HCT116 (cell line): ENCODE measurements at regions not wholly inside any gene's neighbourhood (a gene's known extent, or its start where the extent isn't known, plus 50 kb on each side); places are given as distances from the start of the nearest gene placed in this dataset.

Source experiments
- ATAC-seq: fragments of 200-7000 bp; cut with Tn5 transposase; 2 replicates; pipeline ENCODE4 v1.9.1; 2020; ENCODE audit warnings: mild to moderate bottlenecking, moderate library complexity
- BruUV-seq: library from RNA; stranded (reverse); fragments of 400-500 nt; replicated peaks from 2 replicates; lab custom pipeline; 2021; lab: Mats Ljungman, UMichigan
- CTCF ChIA-PET: fragments of 300-600 bp; sonication (Branson Sonifier 250); formaldehyde crosslinking; loops from one replicate; lab custom pipeline; 2021; ENCODE audit warnings: antibody characterized with exemption; lab: Charles Lee
- POLR2A ChIA-PET: fragments of 300-600, 350-600 bp; sonication (Branson Sonifier 250); formaldehyde crosslinking; loops from one replicate; lab custom pipeline; 2021; ENCODE audit warnings: antibody characterized with exemption; lab: Charles Lee
- RAD21 ChIA-PET, 2 experiments: fragments of 300-600 bp; sonication (Branson Sonifier 250); formaldehyde crosslinking; loops; one replicate each; lab custom pipeline; 2023; ENCODE audit warnings: low total read pairs in 2 of 2; ENCODE audit not compliant: uncharacterized antibody in 2 of 2, unreplicated experiment in 2 of 2, low non-redundant PET in 1 of 2; lab: Charles Lee
- DNase-seq: peaks from one replicate; pipeline ENCODE4 v3.0.0-alpha.2; 2010; ENCODE audit warnings: low read depth, low spot score
- H2AFZ ChIP-seq: fragments of 200-600 bp; shearing (Covaris generic), sonication (generic); 2 replicates; pipeline ENCODE4 v1.6.1; 2017; ENCODE audit warnings: low read depth, mixed run types, mixed read lengths, antibody characterized with exemption, low read length; ENCODE audit not compliant: poor library complexity, severe bottlenecking
- H3K27ac ChIP-seq: 2 replicates; pipeline ENCODE4 v1.5.1; 2012; ENCODE audit warnings: low read depth, low read length
- H3K27me3 ChIP-seq: fragments of 200-600 bp; sonication (generic); 2 replicates; pipeline ENCODE4 v1.6.1; 2016; ENCODE audit warnings: mixed run types, low read length, mixed read lengths; ENCODE audit not compliant: insufficient read depth
- H3K36me3 ChIP-seq, 2 experiments: fragments of 200-500 bp in 1 of 2; fragments of 200-600 bp in 1 of 2; sonication (Bioruptor generic) in 1 of 2; sonication (generic) in 1 of 2; 2 replicates each; pipeline versions ENCODE4 v1.5.1 to v1.6.1; 2014 to 2016; ENCODE audit warnings: low read length in 2 of 2, inconsistent platforms in 1 of 2, mixed read lengths in 1 of 2, mixed run types in 1 of 2; ENCODE audit not compliant: insufficient read depth in 2 of 2, control insufficient read depth in 1 of 2
- H3K4me1 ChIP-seq, 2 experiments: fragments of 200-600 bp in 1 of 2; sonication (generic) in 1 of 2; 2 replicates each; pipeline versions ENCODE4 v1.5.1 to v1.6.1; 2012 to 2017; ENCODE audit warnings: low read length in 2 of 2, inconsistent platforms in 1 of 2, mild to moderate bottlenecking in 1 of 2, mixed read lengths in 1 of 2, mixed run types in 1 of 2, moderate library complexity in 1 of 2; ENCODE audit not compliant: insufficient read depth in 2 of 2, control insufficient read depth in 1 of 2
- H3K4me2 ChIP-seq: fragments of 200-600 bp; sonication (generic); 2 replicates; pipeline ENCODE4 v1.6.1; 2017; ENCODE audit warnings: mixed run types, low read length, mixed read lengths
- H3K4me3 ChIP-seq, 2 experiments: fragments of 200-600 bp in 1 of 2; sonication (generic) in 1 of 2; replicated peaks in 1 of 2; 2 replicates each; pipeline ENCODE4 v1.5.1; 2011 to 2016; ENCODE audit warnings: low read length in 2 of 2, control low read depth in 1 of 2, low read depth in 1 of 2, mild to moderate bottlenecking in 1 of 2, mixed read lengths in 1 of 2, mixed run types in 1 of 2
- H3K79me2 ChIP-seq: fragments of 200-600 bp; sonication (generic); 2 replicates; pipeline ENCODE4 v1.6.1; 2017; ENCODE audit warnings: mild to moderate bottlenecking, mixed run types, low read length, moderate library complexity, mixed read lengths; ENCODE audit not compliant: insufficient read depth
- H3K9ac ChIP-seq: fragments of 200-600 bp; sonication (generic); 2 replicates; pipeline ENCODE4 v1.6.1; 2016; ENCODE audit warnings: low read length, mixed read lengths
- H3K9me2 ChIP-seq: fragments of 200-600 bp; sonication (generic), shearing (Covaris generic); 2 replicates; pipeline ENCODE4 v1.6.1; 2017; ENCODE audit warnings: mixed run types, mild to moderate bottlenecking, moderate library complexity; ENCODE audit not compliant: insufficient read depth
- H3K9me3 ChIP-seq, 2 experiments: fragments of 200-500 bp in 1 of 2; fragments of 200-600 bp in 1 of 2; sonication (Bioruptor generic) in 1 of 2; sonication (generic) in 1 of 2; 2 replicates each; pipeline ENCODE4 v1.6.1; 2014 to 2017; ENCODE audit warnings: low read length in 2 of 2, mixed read lengths in 2 of 2, inconsistent platforms in 1 of 2, low read depth in 1 of 2, mild to moderate bottlenecking in 1 of 2, mixed run types in 1 of 2, moderate library complexity in 1 of 2; ENCODE audit not compliant: control insufficient read depth in 1 of 2, insufficient read depth in 1 of 2
- H4K20me1 ChIP-seq: fragments of 200-600 bp; sonication (generic), shearing (Covaris generic); 2 replicates; pipeline ENCODE4 v1.6.1; 2017; ENCODE audit warnings: mixed run types, mild to moderate bottlenecking, moderate library complexity; ENCODE audit not compliant: insufficient read depth
- CEBPB ChIP-seq: IDR thresholded peaks from 2 replicates; pipeline ENCODE4 v1.6.1; 2012; ENCODE audit warnings: low read depth
- CTCF ChIP-seq, 3 experiments: fragments of 200-600 bp in 1 of 3; sonication (generic) in 1 of 3; IDR thresholded peaks in 2 of 3; conservative IDR thresholded peaks in 1 of 3; 2 replicates each; pipeline ENCODE4 v1.5.1; 2012 to 2017; ENCODE audit warnings: low read depth in 2 of 3, low read length in 2 of 3, antibody characterized with exemption in 1 of 3, borderline replicate concordance in 1 of 3, control low read depth in 1 of 3, mild to moderate bottlenecking in 1 of 3, mixed read lengths in 1 of 3, mixed run types in 1 of 3, moderate library complexity in 1 of 3; ENCODE audit not compliant: insufficient read depth in 1 of 3
- EGR1 ChIP-seq: IDR thresholded peaks from 2 replicates; pipeline ENCODE4 v1.6.1; 2012; ENCODE audit warnings: low read depth
- ELF1 ChIP-seq: IDR thresholded peaks from 2 replicates; pipeline ENCODE4 v1.6.1; 2012; ENCODE audit warnings: low read depth, borderline replicate concordance
- EZH2 ChIP-seq: fragments of 200-600 bp; sonication (generic); IDR thresholded peaks from 2 replicates; pipeline ENCODE4 v1.6.1; 2017; ENCODE audit warnings: antibody characterized with exemption, mixed run types
- EZH2phosphoT487 ChIP-seq: fragments of 200-600 bp; IDR thresholded peaks from 2 replicates; pipeline ENCODE4 v1.6.1; 2018; ENCODE audit warnings: antibody characterized with exemption, borderline replicate concordance
- FOSL1 ChIP-seq: IDR thresholded peaks from 2 replicates; pipeline ENCODE4 v1.6.1; 2012; ENCODE audit warnings: low read depth
- JUND ChIP-seq: IDR thresholded peaks from 2 replicates; pipeline ENCODE4 v1.6.1; 2012
- MAX ChIP-seq: IDR thresholded peaks from 2 replicates; pipeline ENCODE4 v1.6.1; 2012
- POLR2A ChIP-seq: IDR thresholded peaks from 2 replicates; pipeline ENCODE4 v1.7.0; 2011; ENCODE audit warnings: borderline replicate concordance; ENCODE audit not compliant: insufficient read depth, insufficient read length; ENCODE audit errors: extremely low read depth
- POLR2AphosphoS5 ChIP-seq: IDR thresholded peaks from 2 replicates; pipeline ENCODE4 v1.6.1; 2011; ENCODE audit warnings: mild to moderate bottlenecking, low read depth, low read length, moderate library complexity
- RAD21 ChIP-seq: IDR thresholded peaks from 2 replicates; pipeline ENCODE4 v1.6.1; 2012; ENCODE audit warnings: low read depth, mild to moderate bottlenecking
- SIN3A ChIP-seq: IDR thresholded peaks from 2 replicates; pipeline ENCODE4 v1.6.1; 2012; ENCODE audit warnings: low read depth
- SP1 ChIP-seq: IDR thresholded peaks from 2 replicates; pipeline ENCODE4 v1.6.1; 2012; ENCODE audit warnings: low read depth
- SRF ChIP-seq: IDR thresholded peaks from 2 replicates; pipeline ENCODE4 v1.6.1; 2012; ENCODE audit warnings: low read depth
- TCF7L2 ChIP-seq: IDR thresholded peaks from 2 replicates; pipeline ENCODE4 v1.7.0; 2011; ENCODE audit warnings: borderline replicate concordance, inconsistent platforms; ENCODE audit not compliant: insufficient read depth, insufficient read length; ENCODE audit errors: extremely low read depth
- YY1 ChIP-seq: IDR thresholded peaks from 2 replicates; pipeline ENCODE4 v1.6.1; 2011; ENCODE audit warnings: low read length, low read depth, moderate library complexity, mild to moderate bottlenecking; ENCODE audit not compliant: insufficient replicate concordance; ENCODE audit errors: extremely low read depth
- ZFX ChIP-seq: fragments of 450-650 bp; IDR thresholded peaks from 2 replicates; pipeline ENCODE4 v1.6.1; 2017
- intact Hi-C: fragments of 100-400 bp; cut with micrococcal nuclease; formaldehyde crosslinking; loops from 2 replicates; pipeline ENCODE4 v1.10.0; 2022
- TF ChIP-seq, protein P1 (sequence below): IDR thresholded peaks from 2 replicates; pipeline ENCODE4 v1.6.1; 2011; ENCODE audit warnings: mild to moderate bottlenecking, low read length, moderate library complexity; ENCODE audit not compliant: insufficient replicate concordance; ENCODE audit errors: extremely low read depth

DNA sequence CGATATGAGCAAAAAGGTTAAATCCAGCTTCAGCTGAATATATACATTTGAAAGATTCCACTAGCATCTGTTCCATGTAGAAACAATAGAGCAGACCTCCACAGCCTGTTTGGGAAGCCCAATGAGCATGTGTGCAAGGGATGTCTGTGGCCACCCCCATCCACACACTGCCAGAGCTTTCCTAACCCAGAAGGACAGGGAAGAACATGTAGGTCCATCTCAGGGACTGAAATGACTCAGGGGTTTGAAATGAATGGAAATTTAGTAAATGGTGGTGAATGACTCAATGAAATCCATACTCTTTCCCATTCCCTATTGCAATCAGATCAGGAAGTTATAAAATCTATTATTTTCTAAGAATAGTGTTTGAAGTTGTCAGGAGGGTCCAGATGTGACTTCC lies 397.2 kb downstream of the DUSP10 start:
- H2AFZ ChIP-seq, result no peak overlapping the region
- no peak overlapping the region for H3K4me2 ChIP-seq
- no peak overlapping the region for H3K27ac ChIP-seq
- H3K4me1 ChIP-seq, result no peaks in the 10 kb centered on the region
- H3K79me2 ChIP-seq, result no peaks in the 10 kb centered on the region
- H3K36me3 ChIP-seq, result no peaks in the 10 kb centered on the region
- intact Hi-C loops, result loop anchor here (1.0 kb wide), 1 partner anchor 35 kb away; no protein-coding TSS in a partner anchor
- H3K9me2 ChIP-seq, result no peaks in the 10 kb centered on the region
- ChIA-PET POLR2A (no interaction called here), CTCF (no interaction called here), RAD21 (no interaction called here)
- no peaks in the 10 kb centered on the region for H4K20me1 ChIP-seq
- no peaks in the 10 kb centered on the region for H3K9me3 ChIP-seq
- ATAC-seq, result no peak
- H3K4me3 ChIP-seq, result no peak overlapping the region
- H3K9ac ChIP-seq, result no peak overlapping the region
- no peaks in the 10 kb centered on the region for H3K27me3 ChIP-seq
- no peak for DNase-seq
- no TSS peak for BruUV-seq
- no peak for TF ChIP-seq SRF

GRCh38 chr1:221347706-221348105 lies 394.2 kb downstream of the DUSP10 start:
- CTCF ChIA-PET, result no interaction called here
- Histone ChIP-seq H3K4me1 (no peaks in the 10 kb centered on the region), H2AFZ (no peak overlapping the region), H4K20me1 (no peaks in the 10 kb centered on the region), H3K27me3 (no peaks in the 10 kb centered on the region), H3K79me2 (no peaks in the 10 kb centered on the region), H3K4me2 (no peak overlapping the region), H3K4me3 (no peak overlapping the region), H3K9me2 (no peaks in the 10 kb centered on the region), H3K36me3 (no peaks in the 10 kb centered on the region), H3K27ac (no peak overlapping the region), H3K9me3 (no peaks in the 10 kb centered on the region), H3K9ac (no peak overlapping the region)
- RAD21 ChIA-PET, result no interaction called here
- ATAC-seq (no peak), DNase-seq (no peak)
- POLR2A ChIA-PET, result no interaction called here
- no TSS peak for BruUV-seq
- intact Hi-C loops, result no loop called here
- no peak for TF ChIP-seq ELF1
- TF ChIP-seq JUND, result no peak
- TF ChIP-seq EZH2, result no peak
- TF ChIP-seq CTCF (IDR thresholded peaks at IDR 0.05 in 2 of 3, conservative IDR thresholded peaks at IDR 0.05 in 1 of 3; ENCODE audit: borderline replicate concordance in 1 of 3, insufficient read depth in 1 of 3, low read depth in 2 of 3, low read length in 2 of 3), result no peak
- no peak for TF ChIP-seq RAD21
- TF ChIP-seq CEBPB, result no peak
- TF ChIP-seq ZFX, result no peak
- no peak for TF ChIP-seq SIN3A
- TF ChIP-seq EZH2phosphoT487, result no peak
- no peak for TF ChIP-seq MAX
- no peak for TF ChIP-seq EGR1
- no peak for TF ChIP-seq SRF
- no peak for TF ChIP-seq SP1
- no peak for TF ChIP-seq POLR2A
- no peak for TF ChIP-seq TCF7L2
- no peak for TF ChIP-seq FOSL1
- TF ChIP-seq, protein P1, sequence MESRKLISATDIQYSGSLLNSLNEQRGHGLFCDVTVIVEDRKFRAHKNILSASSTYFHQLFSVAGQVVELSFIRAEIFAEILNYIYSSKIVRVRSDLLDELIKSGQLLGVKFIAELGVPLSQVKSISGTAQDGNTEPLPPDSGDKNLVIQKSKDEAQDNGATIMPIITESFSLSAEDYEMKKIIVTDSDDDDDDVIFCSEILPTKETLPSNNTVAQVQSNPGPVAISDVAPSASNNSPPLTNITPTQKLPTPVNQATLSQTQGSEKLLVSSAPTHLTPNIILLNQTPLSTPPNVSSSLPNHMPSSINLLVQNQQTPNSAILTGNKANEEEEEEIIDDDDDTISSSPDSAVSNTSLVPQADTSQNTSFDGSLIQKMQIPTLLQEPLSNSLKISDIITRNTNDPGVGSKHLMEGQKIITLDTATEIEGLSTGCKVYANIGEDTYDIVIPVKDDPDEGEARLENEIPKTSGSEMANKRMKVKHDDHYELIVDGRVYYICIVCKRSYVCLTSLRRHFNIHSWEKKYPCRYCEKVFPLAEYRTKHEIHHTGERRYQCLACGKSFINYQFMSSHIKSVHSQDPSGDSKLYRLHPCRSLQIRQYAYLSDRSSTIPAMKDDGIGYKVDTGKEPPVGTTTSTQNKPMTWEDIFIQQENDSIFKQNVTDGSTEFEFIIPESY, result no peak
- no peak for TF ChIP-seq POLR2AphosphoS5
- TF ChIP-seq YY1, result no peak
